ENCODE measurements at regions not wholly inside any gene's neighbourhood (a gene's known extent, or its start where the extent isn't known, plus 50 kb on each side); places are given as distances from the start of the nearest gene placed in this dataset.

DNA sequence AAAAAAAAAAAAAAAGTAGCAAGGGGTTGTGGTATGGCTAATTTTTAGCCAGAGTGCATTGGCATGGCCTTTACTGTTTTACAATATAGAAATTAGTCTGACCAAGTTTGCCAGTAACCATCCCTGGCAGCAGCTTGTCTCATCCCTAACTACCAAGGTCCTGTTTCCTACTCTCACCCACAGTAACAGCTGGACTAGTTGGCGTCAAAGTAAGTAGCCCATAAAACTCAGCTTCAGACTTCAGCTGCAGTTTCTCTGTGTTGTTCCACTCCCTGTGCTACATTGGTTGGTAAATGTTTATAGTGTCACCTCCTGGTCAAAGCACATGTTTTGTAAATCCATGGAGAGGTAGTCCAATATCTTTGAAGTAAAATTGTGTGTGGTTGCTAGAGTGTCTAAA is 691.3 kb downstream of the ZPLD1 start:
- TF ChIP-seq EZH2phosphoT487 (IDR thresholded peaks at IDR 0.05) (no peak), CTCF (IDR thresholded peaks at IDR 0.05) (no peak)

Data from neural progenitor cell (in vitro differentiated cells).